Stimulated activated CD8-positive, alpha-beta memory T cell treated with anti-CD3 and anti-CD28 coated beads, Interleukin-15, amount 100 ng/mL, for 4 hours (primary cell): ENCODE measurements at regions not wholly inside any gene's neighbourhood (a gene's known extent, or its start where the extent isn't known, plus 50 kb on each side); places are given as distances from the start of the nearest gene placed in this dataset.

Experiments
- DNase-seq, 2 donors: peaks; one replicate each; pipeline ENCODE4 v3.0.0-alpha.2; 2020; ENCODE audit warnings: low read depth in 2 of 2

DNA sequence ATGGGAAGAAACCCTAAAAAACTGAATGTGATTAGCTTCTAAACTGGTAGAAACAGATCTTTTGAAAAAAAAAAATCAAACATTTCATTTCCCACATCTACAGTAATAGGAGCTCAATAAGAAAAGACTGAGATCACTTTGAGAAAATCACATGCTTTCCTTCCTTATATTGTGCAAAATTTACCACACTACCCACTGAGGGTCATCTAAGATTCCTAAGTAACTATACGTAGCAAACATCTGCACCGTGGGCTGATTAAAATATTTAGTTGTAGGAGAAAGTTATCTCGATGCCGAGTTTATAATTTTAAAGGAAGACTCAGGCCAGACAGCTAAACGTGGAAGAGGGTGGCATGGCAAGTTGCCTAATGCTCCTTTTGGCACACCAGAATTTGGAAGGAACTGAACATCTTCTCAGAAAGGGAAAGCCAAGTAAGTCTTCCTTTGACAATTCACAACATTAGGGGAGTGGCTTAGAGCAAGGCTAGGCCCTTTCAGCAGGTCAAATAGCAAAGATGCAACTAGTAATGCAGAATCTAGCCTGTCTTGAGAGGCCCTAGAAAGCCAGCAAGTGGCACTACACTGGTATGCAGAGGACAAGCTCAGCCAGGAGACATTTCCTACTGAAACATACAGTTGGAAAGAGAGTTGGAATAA lies 128.0 kb downstream of the TMA16 start:
- no peak for DNase-seq

DNA sequence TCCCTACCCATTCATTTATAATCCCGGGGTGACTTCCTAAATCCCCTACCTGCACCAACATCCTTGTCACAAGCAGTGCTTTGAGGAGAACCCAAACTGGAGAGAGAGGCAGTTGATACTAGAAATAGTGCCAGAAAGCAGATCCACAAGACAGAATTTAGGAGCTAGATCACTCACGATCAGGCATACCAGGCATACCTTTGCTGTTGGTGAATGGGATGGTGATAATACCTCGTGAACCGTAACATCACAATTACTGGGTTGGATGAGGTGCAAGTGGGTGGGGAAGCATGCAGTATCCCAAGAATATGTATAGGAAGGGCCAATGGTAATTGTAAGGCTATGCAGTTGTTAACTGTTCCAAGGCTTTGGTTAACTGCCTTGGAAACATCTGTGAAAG lies 129.3 kb downstream of the TMA16 start:
- DNase-seq: no peak

GRCh38 chr4:163624727-163625126 lies 130.2 kb downstream of the TMA16 start:
- DNase-seq: no peak

GRCh38 chr4:163631288-163631687 lies 136.8 kb downstream of the TMA16 start:
- DNase-seq: no peak

DNA sequence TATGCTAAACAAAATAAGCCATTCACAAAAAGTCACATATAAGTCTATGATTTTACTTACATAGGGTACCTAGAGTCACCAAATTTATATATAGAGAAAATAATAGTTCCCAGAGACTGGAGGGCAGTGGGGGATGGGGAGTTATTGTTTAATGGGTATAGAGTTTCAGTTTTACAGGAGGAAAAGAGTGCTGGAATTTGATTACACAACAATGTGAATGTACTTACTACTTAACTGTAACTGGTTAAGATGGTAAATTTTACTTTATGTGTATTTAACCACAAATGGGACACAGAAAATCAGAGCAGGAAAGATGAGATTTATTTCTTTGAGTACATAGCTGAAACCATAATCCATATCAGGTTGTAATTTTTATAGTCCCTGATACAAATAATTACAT lies 144.4 kb downstream of the TMA16 start:
- DNase-seq: no peak

GRCh38 chr4:163649557-163650091 lies 155.1 kb downstream of the TMA16 start:
- no peak for DNase-seq

DNA sequence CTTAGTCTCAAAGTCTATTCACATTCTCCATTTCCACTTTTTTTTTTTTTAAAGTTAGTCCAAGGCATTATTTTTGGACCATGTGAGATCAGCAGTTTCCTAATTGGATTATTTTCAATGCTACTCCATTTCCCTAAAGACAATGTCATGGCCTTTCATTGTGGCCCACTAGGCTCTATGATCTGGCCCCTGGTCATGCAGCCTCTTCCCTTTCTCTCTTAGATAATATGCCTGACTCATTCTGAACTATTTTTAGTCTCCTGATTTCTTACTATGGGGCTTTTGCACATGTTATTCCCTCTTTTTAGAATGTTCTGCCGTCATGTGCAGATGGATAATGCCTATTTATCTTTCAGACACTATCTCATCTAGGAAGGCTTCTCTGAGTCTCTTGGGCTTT lies 157.3 kb downstream of the TMA16 start:
- DNase-seq: no peak

DNA sequence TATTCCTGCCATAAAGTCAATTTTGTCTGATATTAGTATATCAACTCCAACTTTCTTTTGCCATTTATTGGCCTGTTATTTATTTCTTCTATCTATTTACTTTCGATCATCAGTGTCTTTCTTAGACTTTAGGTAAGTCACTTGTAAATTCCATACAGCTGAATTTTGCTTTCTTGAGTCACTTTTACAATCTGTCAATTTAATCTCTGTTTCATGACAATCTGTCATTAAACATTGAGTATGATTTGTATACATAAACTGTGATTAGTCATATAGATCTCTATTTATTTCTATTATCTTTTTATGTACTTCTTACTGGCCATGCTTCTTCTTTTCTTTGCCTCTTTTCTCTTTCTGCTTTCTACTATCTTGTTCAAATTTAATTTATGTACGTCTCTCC lies 160.1 kb downstream of the TMA16 start:
- DNase-seq: no peak

DNA sequence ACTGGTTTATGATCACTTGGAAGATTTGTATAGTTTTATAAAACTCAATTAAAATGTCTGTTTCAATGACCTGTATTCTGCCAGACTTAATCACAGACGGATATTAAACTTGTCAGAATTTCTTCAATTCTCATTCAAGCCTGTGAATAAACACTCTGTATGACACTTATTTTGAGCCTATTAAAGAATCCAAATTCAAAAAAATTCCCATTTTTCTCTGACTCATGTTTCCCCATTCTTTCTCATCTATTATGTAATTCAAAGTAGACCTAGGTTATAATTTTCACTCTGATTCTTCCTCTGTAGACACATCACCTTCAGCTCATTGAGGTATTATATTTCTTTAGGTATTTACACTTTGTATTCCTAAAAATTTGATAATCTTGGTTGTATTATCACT lies 166.1 kb downstream of the TMA16 start:
- DNase-seq: no peak

DNA sequence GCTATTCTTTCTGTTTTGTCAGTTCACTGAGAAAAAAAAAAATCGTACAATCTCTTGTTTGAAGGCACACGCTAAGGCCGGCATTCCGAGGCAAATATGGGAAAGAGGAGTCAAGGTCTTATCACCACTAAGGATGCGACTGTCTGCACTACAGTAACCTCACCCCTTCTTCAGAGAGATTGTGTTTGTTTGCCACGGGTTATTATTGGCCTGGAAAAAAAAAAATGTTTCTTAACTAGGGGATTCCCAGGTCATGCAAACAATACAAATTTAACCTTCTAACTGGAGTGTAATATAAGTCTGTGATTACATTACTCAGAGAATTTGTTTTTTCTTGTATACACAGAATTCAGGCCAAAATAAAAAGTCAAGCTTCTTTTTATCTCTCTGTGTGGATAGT lies 168.3 kb downstream of the TMA16 start:
- no peak for DNase-seq

DNA sequence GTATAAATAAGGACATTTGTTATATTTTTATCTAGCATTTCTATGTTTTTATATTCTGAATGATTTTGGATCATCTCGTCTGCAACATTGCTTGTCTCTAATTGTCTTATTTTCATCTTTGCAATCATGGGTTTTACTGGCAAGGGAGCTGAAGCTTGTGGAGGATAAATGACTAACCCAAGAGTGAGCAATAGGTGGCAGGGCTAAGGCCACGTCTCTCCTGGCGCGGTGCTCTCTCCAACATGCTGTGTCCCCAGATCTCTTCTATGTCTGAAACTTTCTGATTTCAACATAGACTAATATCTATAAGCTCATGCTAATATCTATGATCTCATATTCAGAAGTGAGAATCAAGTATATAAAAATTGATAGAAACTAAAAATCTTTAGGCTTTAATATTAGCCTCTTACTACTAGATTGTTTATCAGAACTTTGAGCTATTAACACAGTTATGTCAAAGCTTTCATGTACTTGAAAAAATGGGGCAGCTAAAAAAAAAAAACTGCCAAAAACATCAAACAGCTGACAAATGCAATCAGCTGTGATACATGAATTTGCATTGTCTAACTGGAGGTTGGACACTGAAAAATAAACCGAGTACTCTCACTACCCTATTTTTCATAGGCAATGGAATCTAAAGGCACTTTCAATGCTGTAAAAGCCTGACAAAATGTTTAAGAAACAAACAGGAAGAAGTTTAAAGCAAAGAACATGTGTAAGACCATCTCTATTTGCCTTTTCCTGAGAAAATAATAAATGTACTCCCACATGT lies 169.2 kb downstream of the TMA16 start:
- DNase-seq: no peak

DNA sequence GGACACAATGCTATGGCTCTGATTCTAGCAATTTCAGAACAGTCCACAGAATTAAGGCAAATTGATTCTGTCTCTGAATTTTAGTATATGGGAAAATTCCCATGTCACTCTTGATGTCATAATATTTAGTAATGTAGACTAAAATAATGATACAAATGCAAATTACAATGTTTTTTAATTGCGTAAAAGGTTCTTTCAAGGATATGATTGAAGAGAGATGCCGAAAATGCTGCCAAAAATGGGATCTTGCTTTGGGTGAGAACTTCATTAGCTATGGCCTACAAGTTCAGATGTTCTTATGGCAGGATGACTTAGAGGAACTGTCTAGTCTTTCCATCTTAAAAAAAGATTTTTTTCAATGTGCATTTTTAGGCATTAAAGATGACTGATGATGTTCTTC lies 170.6 kb downstream of the TMA16 start:
- DNase-seq: no peak

GRCh38 chr4:163665521-163666331 lies 171.2 kb downstream of the TMA16 start:
- DNase-seq: no peak

GRCh38 chr4:163666332-163666873 lies 171.9 kb downstream of the TMA16 start:
- no peak for DNase-seq

GRCh38 chr4:163672751-163673150 lies 178.3 kb downstream of the TMA16 start:
- no peak for DNase-seq

GRCh38 chr4:163673848-163674697 lies 179.6 kb downstream of the TMA16 start:
- no peak for DNase-seq

DNA sequence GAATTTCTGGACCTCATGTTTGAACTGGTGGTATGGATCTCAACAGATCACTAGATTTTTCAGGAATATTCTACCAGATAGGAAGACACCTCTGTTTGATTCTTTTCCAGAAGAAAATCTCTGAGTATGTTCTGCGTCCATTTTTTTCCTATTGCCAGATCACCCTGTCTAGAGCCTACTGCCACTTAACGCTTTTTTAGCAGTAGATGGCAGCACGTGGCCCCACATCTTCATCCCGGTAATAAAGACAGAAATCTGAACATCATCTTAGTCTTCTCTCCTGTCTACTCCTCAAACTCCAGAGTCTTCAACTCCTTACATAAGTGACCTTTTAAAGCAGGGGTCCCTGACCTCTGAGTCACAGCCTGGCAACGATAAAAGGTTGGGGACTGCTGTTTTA lies 184.7 kb downstream of the TMA16 start:
- no peak for DNase-seq

DNA sequence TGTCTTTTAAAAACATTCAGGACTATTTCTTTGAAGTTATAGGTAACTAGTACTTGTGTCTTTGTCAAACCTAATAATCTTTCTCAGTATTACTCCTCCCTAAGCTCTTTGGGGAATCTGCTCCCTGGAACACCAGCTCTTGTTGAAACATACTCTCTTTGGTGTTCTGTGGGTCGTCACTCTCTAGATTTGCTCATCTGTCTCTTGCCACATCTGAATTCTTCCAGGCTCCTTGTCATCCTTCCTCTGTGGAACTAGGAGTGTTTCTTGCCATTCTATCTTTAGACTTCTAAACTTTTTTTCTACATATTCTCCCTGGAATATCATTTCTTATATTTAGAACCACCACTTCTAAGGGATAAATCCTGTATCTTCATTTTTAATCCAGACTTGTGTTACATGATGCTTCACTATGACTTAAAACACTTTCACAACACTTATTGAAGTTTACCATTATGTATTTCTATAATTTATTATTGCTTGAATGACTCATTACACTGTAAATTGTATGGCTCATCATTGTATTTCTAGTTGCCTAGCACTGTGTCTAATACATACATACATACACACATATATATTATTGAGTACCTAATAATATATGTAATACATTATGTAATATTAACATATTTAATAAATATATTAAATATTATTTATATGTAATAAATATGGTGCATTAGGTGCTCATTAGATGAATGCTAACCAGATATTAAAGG lies 186.1 kb downstream of the TMA16 start:
- no peak for DNase-seq

DNA sequence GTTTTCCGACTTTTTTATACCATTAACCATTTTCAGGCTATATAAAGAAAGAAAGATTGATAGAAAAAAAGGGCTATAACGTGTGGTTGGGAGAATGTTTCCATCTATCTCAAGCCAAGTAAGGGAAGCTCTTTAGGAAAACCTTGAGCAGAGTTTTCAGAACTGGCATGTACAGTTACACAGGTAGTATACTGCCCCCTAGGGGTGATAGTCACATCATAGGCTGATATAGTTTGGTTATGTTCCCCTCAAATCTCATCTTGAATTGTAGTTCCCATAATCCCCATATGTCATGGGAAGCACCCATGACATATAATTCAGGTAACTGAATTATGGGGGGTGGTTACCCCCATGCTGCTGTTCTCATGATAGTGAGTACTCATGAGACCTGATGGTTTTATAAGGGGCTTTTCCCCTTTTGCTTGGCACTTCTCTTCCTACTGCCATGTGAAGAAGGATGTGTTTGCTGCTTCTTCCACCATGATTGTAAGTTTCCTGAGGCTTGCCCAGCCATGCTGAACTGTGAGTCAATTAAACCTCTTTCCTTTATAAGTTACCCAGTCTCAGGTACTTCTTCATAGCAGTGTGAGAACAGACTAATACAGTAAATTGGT lies 186.8 kb downstream of the TMA16 start:
- no peak for DNase-seq

GRCh38 chr4:163688856-163689255 lies 194.4 kb downstream of the TMA16 start:
- DNase-seq: no peak
